GM12892 (cell line): ENCODE measurements at regions not wholly inside any gene's neighbourhood (a gene's known extent, or its start where the extent isn't known, plus 50 kb on each side); places are given as distances from the start of the nearest gene placed in this dataset.

Experiments
- POLR2A ChIP-seq: IDR thresholded peaks from 2 replicates; pipeline ENCODE4 v1.6.1; 2011; ENCODE audit warnings: low read depth, low read length, control low read depth
- POLR2AphosphoS5 ChIP-seq: IDR thresholded peaks from 2 replicates; pipeline ENCODE4 v1.6.1; 2011; ENCODE audit warnings: low read depth, low read length, control low read depth
- TAF1 ChIP-seq: IDR thresholded peaks from 2 replicates; pipeline ENCODE4 v1.6.1; 2011; ENCODE audit warnings: low read depth, mild to moderate bottlenecking, control low read depth, low read length, borderline replicate concordance

GRCh38 chr15:70533931-70534742 is 229.2 kb downstream of the UACA start:
- TF ChIP-seq TAF1: no peak
- TF ChIP-seq POLR2AphosphoS5: no peak
- TF ChIP-seq POLR2A: no peak
